ENCODE measurements at regions not wholly inside any gene's neighbourhood (a gene's known extent, or its start where the extent isn't known, plus 50 kb on each side); places are given as distances from the start of the nearest gene placed in this dataset.

DNA sequence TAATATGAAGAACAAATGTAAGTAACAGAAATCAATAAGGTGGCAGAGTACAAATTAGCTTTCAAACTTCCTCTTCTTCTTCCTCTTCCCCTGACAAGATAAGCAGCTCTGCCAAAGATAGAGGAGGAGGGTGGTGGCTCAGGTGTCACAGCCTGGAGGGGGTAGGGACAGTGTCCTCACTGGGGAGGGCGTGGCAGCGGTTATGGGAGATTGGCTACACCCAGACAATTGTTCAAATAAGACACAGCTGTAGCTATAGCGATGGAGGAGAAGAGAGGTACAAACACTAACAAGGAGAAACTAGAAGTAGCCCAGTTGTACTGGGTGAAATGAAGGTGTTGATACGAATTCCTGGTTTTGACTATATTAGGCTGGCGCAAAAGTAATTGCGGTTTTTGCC, 198.5 kb downstream of the TBXT start:
- ATAC-seq (no peak), DNase-seq (no peak)
- TF ChIP-seq, protein P1, sequence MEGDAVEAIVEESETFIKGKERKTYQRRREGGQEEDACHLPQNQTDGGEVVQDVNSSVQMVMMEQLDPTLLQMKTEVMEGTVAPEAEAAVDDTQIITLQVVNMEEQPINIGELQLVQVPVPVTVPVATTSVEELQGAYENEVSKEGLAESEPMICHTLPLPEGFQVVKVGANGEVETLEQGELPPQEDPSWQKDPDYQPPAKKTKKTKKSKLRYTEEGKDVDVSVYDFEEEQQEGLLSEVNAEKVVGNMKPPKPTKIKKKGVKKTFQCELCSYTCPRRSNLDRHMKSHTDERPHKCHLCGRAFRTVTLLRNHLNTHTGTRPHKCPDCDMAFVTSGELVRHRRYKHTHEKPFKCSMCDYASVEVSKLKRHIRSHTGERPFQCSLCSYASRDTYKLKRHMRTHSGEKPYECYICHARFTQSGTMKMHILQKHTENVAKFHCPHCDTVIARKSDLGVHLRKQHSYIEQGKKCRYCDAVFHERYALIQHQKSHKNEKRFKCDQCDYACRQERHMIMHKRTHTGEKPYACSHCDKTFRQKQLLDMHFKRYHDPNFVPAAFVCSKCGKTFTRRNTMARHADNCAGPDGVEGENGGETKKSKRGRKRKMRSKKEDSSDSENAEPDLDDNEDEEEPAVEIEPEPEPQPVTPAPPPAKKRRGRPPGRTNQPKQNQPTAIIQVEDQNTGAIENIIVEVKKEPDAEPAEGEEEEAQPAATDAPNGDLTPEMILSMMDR (IDR thresholded peaks at IDR 0.05) = no peak
- Mint-ChIP-seq H3K27ac (no peak overlapping the region), H3K36me3 (ENCODE audit: low read depth) (no peaks in the 10 kb centered on the region), H3K27me3 (peaks cover 3% of the 10 kb centered on the region), H3K4me1 (ENCODE audit: low read depth) (no peaks in the 10 kb centered on the region), H3K4me3 (no peak overlapping the region), H3K9me3 (no peaks in the 10 kb centered on the region)
- POLR2A ChIA-PET = no interaction called here
- intact Hi-C loops (cut with micrococcal nuclease) = no loop called here
- CTCF ChIA-PET = interaction anchor here (1.2 kb wide), 1 partner anchor 79 kb away, joined by 3 read pairs; no protein-coding TSS in a partner anchor

DNA sequence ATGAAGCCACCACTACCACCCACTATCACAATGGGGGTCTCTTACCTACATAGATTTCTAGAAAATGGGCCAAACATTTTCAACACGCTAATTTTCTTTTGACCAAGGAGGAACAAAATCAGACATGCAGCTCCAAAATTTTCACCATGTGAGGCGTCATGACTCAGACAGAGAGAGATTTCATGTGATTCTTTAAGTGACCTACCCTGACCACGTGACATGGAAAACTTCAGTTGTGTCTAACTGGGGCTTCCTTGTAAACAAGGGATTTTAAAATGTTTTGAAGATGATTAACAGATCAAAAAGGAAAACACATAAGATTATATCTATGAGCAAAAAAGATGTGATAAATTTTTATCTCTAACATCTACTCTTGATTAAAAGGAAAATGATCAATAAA, 199.2 kb downstream of the TBXT start:
- Mint-ChIP-seq H3K4me3 (no peak overlapping the region), H3K4me1 (ENCODE audit: low read depth) (no peaks in the 10 kb centered on the region), H3K36me3 (ENCODE audit: low read depth) (no peaks in the 10 kb centered on the region), H3K27me3 (peaks cover 3% of the 10 kb centered on the region), H3K9me3 (no peaks in the 10 kb centered on the region), H3K27ac (no peak overlapping the region)
- ATAC-seq = no peak
- no peak for DNase-seq
- TF ChIP-seq, protein P1 (IDR thresholded peaks at IDR 0.05) = no peak
- ChIA-PET CTCF (interaction anchor here (1.2 kb wide), 1 partner anchor 78 kb away, joined by 3 read pairs; no protein-coding TSS in a partner anchor), POLR2A (no interaction called here)
- intact Hi-C loops (cut with micrococcal nuclease) = no loop called here

DNA sequence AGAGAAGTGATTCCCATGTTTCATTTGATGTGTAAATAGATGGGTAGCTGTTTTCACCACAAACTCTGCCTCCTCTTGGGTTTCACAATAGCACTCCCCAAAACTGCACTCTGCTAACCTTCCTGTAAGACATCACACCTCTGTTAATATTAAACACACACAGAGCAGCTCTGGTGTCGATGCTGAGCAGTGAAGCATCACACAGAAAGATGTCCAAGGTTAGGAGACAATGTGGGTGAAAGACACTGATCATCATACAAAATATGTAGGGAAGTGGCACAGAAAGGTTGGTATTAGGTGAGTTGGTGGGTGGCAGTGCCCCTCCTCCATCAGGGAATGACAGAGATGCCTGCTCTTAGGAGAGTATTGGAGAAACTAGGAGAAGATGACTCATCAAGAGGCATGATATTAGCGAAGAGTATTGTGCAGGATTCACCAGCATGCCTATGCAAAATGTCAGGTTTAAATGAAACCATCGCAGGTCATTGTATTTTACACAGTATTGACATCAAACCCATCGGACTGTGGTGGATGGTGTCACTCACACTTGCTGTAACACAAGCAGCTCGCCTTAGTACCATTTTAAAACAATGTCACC, 199.7 kb downstream of the TBXT start:
- CTCF ChIA-PET = no interaction called here
- intact Hi-C loops (cut with micrococcal nuclease) = no loop called here
- DNase-seq (no peak), ATAC-seq (no peak)
- TF ChIP-seq, protein P1 (IDR thresholded peaks at IDR 0.05) = no peak
- Mint-ChIP-seq H3K4me3 (no peak overlapping the region), H3K4me1 (ENCODE audit: low read depth) (no peaks in the 10 kb centered on the region), H3K9me3 (no peaks in the 10 kb centered on the region), H3K27me3 (peaks cover 4% of the 10 kb centered on the region), H3K27ac (no peak overlapping the region), H3K36me3 (ENCODE audit: low read depth) (no peaks in the 10 kb centered on the region)
- POLR2A ChIA-PET = no interaction called here

DNA sequence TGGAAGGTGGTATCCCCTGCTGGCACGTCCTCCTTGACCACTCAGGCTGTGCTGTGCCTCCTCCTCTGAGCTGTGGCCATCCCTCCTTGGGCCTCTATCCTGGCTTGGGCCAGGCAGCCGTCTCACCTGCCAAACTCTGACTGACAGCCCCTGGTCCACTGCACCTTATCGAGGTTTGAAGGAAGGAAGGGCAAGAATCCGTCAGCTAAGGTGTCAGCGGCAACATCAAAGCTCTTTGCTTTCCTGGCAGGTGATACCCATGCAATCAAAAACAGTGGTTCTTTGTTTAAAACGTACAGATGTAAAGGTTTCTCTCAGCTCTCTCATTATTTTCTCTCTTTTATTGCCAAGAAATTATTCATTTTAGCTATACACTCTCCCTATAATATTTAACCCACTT, 203.9 kb downstream of the TBXT start:
- DNase-seq = no peak
- Mint-ChIP-seq H3K27me3 (peaks cover 5% of the 10 kb centered on the region), H3K27ac (no peak overlapping the region), H3K36me3 (ENCODE audit: low read depth) (no peaks in the 10 kb centered on the region), H3K4me3 (no peak overlapping the region), H3K9me3 (no peaks in the 10 kb centered on the region), H3K4me1 (ENCODE audit: low read depth) (no peaks in the 10 kb centered on the region)
- ATAC-seq = no peak
- TF ChIP-seq, protein P1 (IDR thresholded peaks at IDR 0.05) = no peak
- intact Hi-C loops (cut with micrococcal nuclease) = no loop called here
- ChIA-PET CTCF (interaction anchor here (1.0 kb wide), 1 partner anchor 14 kb away, joined by 3 read pairs; no protein-coding TSS in a partner anchor), POLR2A (no interaction called here)

DNA sequence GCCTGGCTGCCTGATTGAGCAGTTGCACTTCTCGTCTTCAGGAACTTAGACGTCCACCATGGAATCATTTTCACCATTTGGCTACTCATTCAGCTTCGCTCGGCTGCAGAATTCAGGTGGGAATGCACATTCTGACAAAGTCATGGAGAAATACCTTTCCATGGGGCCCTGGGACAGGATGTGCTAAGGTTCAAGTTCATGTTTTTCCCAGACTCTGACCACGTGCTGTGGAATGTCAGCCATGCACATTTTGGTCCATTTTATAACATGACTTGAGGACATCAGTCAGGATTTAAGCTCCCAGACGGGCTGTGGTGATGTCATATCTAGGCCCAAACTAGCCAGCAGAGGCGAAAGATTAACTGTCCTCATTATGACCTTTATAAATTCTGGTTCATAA, 205.3 kb downstream of the TBXT start:
- peaks cover 2% of the 10 kb centered on the region for H3K27me3 Mint-ChIP-seq
- no peak for DNase-seq
- no peaks in the 10 kb centered on the region for H3K4me1 Mint-ChIP-seq (ENCODE audit: low read depth)
- TF ChIP-seq, protein P1 (IDR thresholded peaks at IDR 0.05) = no peak
- H3K36me3 Mint-ChIP-seq (ENCODE audit: low read depth) = no peaks in the 10 kb centered on the region
- ChIA-PET POLR2A (no interaction called here), CTCF (no interaction called here)
- ATAC-seq = no peak
- H3K4me3 Mint-ChIP-seq = no peak overlapping the region
- intact Hi-C loops (cut with micrococcal nuclease) = no loop called here
- no peaks in the 10 kb centered on the region for H3K9me3 Mint-ChIP-seq
- no peak overlapping the region for H3K27ac Mint-ChIP-seq

Measured in activated CD8-positive, alpha-beta T cell treated with anti-CD3 and anti-CD28 coated beads for 36 hours (primary cell).